Hepatocyte (in vitro differentiated cells): ENCODE measurements at regions not wholly inside any gene's neighbourhood (a gene's known extent, or its start where the extent isn't known, plus 50 kb on each side); places are given as distances from the start of the nearest gene placed in this dataset.

Experiments
- EZH2 ChIP-seq: fragments of 200-600 bp; sonication (generic); IDR thresholded peaks from 2 replicates; pipeline ENCODE4 v1.6.1; 2016; ENCODE audit warnings: antibody characterized with exemption, mild to moderate bottlenecking, borderline replicate concordance
- TF ChIP-seq, protein P1 (sequence below): fragments of 200-600 bp; sonication (generic); IDR thresholded peaks from 2 replicates; pipeline ENCODE4 v1.5.1; 2016; ENCODE audit warnings: antibody characterized with exemption, mild to moderate bottlenecking; ENCODE audit not compliant: poor library complexity

GRCh38 chr12:125228519-125229260, 163.5 kb downstream of the AACS start:
- TF ChIP-seq, protein P1, sequence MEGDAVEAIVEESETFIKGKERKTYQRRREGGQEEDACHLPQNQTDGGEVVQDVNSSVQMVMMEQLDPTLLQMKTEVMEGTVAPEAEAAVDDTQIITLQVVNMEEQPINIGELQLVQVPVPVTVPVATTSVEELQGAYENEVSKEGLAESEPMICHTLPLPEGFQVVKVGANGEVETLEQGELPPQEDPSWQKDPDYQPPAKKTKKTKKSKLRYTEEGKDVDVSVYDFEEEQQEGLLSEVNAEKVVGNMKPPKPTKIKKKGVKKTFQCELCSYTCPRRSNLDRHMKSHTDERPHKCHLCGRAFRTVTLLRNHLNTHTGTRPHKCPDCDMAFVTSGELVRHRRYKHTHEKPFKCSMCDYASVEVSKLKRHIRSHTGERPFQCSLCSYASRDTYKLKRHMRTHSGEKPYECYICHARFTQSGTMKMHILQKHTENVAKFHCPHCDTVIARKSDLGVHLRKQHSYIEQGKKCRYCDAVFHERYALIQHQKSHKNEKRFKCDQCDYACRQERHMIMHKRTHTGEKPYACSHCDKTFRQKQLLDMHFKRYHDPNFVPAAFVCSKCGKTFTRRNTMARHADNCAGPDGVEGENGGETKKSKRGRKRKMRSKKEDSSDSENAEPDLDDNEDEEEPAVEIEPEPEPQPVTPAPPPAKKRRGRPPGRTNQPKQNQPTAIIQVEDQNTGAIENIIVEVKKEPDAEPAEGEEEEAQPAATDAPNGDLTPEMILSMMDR, result no peak
- TF ChIP-seq EZH2, result no peak
